NCI-H2107 (cell line): ENCODE measurements at regions not wholly inside any gene's neighbourhood (a gene's known extent, or its start where the extent isn't known, plus 50 kb on each side); places are given as distances from the start of the nearest gene placed in this dataset.
A peak's percentile ranks its signal among the peaks of the same experiment; 100 is the strongest.
"Not testable (repeated sequence)": the region's sequence is repeated elsewhere in the genome, so short reads cannot be mapped to it uniquely, and the experiment has no call there.

ENCODE experiments used
- DNase-seq: peaks from one replicate; lab custom pipeline; 2025; lab: John Stamatoyannopoulos, UW

DNA sequence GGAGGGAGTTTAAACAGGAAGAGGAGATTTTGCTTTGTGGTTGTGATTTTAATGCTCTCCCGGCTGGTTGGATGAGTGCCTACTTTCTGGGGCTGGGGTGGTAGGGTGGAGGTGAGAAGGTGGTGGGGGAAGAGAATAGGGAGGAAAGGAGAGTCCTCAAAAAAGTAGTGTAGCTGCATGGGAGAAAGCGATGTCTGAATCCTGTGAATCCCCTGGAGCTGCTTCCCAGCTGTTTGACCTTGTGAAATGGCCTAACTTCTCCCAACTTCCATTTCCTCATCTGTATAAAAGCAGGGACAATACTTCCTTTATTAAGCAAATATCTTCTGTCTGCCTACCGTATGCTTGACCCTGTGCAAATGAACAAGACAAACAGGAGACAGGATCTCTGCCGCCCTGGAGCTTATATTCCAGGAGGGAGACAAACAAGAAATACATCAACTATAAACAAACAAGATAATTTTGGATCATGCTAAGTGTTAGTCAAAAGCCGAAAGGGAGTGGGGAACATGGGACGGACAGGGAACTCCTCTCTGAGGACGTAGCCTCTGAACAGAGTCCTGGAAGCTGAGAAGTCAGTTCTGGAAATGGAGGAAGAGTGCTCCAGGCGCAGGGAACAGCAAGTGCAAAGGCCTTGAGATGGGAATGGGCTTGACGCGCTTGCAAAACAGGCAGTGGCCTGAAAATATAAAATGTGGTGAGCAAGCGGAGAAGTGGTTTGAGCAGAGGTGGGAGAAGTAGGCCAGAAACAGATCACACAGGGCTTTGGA is 103.5 kb downstream of the SPRY4 start:
- DNase-seq: no peak

DNA sequence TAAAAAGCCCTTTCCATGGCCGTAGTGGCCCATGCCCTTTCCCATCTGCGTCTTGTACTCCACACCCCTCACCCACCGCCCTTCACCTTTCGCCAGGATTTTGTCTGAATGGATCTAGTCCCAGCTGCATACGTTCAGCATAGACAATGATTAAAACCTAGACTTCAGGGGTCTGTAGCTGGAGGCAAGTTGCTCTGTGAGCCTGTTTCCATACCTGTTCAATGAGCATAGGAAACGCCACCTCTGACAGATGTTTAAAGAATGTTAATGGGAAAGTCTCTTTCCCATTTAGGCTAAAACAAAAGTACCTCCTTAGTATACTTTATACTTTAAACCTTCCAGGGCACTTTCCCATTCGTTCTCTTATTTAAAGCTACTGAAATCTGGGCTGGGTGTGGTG is 105.7 kb downstream of the SPRY4 start:
- DNase-seq: no peak

DNA sequence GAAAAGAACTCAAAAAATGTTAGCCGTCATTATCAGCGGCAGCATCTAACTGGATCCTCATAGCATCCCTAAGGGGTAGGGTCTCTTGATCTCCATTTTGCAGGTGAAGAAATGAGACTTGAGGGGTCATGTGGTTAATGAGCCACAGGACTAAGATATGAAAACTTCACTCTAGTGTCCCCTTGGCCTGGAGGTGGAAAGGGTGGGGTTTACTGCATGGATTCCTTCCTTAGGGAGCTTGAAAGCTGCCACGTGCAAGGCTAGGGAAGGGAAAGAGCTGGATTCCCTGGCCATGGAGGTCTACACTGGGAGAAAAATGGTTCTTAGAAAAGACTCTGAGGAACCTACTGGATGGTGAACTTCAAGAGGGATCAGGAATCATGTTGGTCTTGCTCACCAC is 107.9 kb downstream of the SPRY4 start:
- no peak for DNase-seq

DNA sequence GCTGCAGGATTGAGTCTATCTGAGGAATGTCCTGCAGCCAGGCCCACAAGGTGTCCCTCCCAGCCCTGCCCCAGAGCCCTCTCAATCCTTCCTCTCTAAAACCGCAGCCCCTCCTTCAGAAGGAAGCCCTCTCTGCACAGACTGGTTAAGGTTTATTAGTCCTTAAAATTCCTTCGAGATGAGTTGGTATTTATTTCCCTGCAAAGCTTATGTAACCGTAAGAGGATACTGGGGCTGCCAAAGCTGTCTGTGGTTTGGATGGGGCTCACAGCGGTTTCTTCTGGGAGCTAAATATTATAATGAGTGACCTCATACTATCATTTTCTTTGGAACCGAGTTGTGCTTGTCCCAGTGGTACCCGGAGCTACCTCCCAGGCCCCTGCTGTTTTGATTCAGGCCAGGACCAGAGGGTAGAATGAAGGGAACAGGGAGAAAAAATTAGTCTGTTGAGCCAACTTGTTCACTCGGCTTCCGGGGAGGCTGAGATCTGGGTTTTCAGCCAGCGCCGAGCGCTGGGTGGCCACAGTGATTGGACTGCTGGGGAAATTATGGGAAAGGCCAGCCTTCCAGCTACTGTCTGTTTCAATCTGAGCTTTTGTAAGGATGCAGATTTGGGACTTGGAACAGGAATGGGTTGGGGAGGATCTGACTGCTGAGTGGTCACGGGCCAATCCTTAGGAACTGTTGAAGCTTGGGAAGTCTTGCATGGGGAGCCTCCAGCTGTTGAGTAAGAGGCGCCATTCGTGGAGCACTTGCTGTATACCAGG is 107.5 kb downstream of the NDFIP1 start:
- peak; percentile 10 for DNase-seq

DNA sequence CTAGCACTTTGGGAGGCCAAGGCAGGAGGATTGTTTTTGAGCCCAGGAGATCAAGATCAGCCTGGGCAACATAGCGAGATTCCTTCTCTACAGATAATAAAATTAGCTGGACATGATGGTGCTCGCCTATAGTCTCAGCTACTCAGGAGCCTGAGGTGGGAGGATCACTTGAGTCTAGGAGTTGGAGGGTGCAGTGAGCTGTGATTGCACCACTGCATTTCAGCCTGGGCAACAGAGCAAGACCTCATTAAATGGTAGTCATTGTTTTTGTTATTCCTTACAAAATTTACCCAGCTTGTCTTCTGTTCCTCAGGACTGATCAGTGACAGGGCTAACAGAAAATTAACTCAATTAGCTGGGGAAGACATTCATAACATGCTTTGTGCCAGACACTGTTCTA is 104.5 kb downstream of the NDFIP1 start:
- no peak for DNase-seq

DNA sequence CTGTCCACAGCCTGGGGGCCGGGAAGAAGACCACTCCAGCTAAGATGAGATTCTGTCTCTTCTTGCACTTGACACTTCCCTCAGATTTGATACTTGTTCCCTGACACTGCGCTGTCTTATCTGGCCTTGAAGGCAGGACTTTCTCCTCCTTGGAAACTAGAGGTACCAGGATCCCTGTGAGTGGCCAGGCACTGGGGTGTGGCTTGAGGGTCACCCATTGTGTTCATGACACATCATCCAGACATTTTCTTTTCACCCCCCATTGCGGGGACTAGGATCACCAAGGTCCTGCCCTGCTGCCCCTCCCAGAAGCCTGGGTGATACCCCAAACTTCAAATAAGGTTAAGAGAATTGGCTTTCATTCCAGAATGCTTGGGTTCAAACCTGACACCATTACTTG is 103.3 kb downstream of the NDFIP1 start:
- no peak for DNase-seq

DNA sequence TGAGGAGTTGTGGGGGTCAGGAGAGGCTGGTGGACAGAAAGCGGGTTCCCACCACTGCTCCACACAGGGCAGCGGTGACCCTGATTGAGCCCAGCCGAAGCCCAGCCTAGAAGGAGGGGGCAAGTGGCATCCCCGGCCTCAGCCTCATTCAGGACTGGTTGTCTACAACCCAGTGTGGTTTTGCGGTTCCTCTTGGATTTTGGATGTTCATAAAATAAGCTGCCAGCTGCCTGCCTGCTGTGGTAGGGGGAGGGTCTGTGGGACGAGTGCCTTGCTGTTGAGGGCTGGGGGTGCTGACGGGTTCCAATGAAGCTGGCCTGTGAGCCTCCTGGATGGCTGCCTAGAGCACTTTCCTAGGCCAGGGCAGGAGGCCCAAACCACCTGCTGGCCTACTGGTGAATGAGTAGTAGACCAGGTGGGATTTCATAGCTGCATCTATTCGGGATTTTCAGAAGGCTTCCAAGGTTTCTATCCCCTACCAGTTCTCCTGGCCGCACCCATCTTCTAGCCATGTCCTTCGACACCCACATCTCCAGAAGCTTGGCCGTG is 102.4 kb downstream of the NDFIP1 start:
- no peak for DNase-seq

DNA sequence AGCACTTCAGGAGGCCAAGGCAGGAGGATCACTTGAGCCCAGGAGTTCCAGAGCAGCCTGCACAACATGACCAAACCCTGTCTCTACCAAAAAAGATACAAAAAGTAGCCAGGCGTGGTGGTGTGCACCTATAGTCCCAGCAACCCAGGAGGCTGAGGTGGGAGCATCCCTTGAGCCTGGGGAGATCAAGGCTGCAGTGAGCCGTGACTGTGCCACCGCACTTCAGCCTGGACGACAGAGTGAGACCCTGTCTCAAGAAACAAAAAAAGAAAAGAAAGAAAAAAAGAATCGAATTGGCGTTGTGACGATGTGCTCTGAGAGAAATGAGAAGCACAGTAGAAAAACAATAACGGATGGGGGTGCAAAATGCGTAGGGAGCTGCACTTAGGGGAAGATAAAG is 101.4 kb downstream of the NDFIP1 start:
- DNase-seq: no peak

DNA sequence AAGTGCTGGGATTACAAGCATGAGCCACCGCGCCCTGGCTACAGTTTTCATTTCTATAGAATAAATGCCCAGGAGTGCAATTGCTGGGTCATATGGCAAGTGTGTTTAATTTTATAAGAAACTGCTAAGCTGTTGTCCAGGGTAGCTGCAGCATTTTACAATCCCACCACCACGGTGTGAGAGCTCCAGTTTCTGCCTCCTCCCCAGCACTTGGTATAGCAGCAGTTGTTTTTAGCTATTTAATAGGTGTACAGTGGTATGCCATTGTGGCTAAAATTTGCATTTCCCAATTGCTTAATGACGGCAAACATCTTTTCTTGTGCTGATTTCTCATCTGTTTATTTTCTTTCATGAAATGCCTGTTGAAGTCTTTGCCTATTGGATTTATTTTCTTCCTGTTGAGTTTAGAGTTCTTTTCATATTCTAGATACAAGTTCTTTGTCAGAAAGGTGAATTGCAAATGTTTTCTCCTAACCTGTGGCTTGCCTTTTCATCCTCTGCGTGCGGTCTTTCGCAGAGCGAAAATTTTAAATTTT is 100.3 kb downstream of the NDFIP1 start:
- no peak for DNase-seq

DNA sequence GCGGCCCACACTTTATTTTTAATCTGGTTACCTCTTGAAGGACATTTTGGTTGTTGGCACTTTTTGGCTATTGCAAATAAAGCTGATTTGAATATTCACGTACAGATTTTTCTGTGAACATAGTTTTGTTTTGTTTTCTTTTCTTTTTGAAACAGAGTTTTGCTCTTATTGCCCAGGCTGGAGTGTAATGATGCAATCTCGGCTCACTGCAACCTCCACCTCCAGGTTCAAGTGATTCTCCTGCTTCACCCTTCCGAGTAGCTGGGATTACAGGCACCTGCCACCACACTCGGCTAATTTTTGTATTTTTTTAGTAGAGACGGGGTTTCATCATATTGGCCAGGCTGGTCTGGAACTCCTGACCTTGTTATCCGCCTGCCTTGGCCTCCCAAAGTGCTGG is 99.7 kb downstream of the NDFIP1 start:
- not testable (repeated sequence) for DNase-seq

DNA sequence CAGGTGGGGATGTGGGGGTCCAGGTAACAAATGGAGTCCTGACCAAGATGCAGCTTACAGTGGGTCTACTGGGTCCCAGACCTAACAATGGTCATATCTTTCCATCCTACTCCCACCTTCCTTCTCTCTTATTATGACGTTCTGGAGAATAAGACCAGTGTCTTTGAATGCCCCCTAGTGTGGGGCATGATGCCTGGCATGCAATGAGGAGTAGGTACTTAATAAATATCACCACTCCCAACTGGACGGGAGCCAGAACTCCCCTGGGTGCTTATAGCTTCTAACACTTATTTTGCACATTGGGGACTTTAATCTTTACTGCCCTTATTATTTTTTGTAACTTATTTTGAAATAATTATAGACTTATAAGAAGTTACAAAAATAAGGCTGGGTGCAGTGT is 98.2 kb downstream of the NDFIP1 start:
- DNase-seq: no peak

DNA sequence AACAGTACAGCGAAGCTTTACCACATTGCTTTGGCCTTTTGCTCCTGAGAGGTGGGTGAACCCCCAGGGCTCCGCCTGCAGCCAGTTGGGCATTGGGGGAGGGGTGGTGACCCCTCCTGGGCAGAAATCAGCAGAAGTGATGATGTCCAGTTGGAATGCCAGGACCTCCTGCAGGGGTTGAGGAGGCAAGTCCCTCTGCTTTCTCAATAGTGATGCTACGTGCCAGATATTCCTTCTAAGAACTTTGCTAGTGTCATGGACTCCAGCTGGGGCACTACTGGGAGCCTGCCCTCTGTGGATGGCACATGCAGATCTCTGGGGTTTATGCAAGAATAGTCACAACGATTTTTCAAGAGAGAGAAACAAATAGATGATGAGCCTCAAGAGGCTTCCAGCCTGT is 95.6 kb downstream of the NDFIP1 start:
- no peak for DNase-seq
